ENCODE measurements at regions not wholly inside any gene's neighbourhood (a gene's known extent, or its start where the extent isn't known, plus 50 kb on each side); places are given as distances from the start of the nearest gene placed in this dataset.

- TF ChIP-seq POLR2A (IDR thresholded peaks at IDR 0.05) (no peak), CTCF (IDR thresholded peaks at IDR 0.05) (no peak), POLR2AphosphoS5 (IDR thresholded peaks at IDR 0.05) (no peak), EP300 (IDR thresholded peaks at IDR 0.05) (no peak)
These were observed 680.4 kb downstream of the TLR4 start for GRCh38 chr9:118384531-118385100.
